ENCODE measurements at regions not wholly inside any gene's neighbourhood (a gene's known extent, or its start where the extent isn't known, plus 50 kb on each side); places are given as distances from the start of the nearest gene placed in this dataset.

GRCh38 chr11:104830508-104830907, 67.8 kb downstream of the CASP12 start:
- intact Hi-C loops (cut with DNase I), result no loop called here
- DNase-seq, result no peak

GRCh38 chr11:104830080-104830479, 68.2 kb downstream of the CASP12 start:
- DNase-seq, result no peak
- intact Hi-C loops (cut with DNase I), result no loop called here

- DNase-seq, result no peak
Observed at GRCh38 chr11:104826772-104827171, 71.5 kb downstream of the CASP12 start.

DNA sequence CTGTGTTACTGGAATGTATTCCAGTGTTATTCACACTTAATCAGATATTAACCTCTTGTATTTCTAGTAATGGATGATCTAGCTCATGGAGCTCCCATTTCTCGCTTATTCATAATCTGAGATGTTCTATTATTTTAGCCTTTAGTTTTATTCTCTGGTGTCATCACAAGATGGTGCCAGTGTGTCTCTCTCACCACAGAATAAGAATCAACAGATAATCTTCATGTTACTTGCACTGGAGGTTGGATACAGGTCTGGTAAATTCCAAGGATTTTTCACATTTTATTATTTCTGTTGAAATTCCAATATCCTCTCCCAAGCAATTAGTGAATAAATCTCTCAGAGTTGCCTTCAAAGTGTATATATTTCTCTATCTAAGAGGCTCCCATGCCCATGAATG, 74.6 kb downstream of the CASP12 start:
- peak in 1 of 42 donors; percentile 18 for DNase-seq
- intact Hi-C loops (cut with DNase I), result no loop called here

More at GRCh38 chr11:104826772-104827171, 71.5 kb downstream of the CASP12 start:
- intact Hi-C loops (cut with DNase I), result no loop called here

DNA sequence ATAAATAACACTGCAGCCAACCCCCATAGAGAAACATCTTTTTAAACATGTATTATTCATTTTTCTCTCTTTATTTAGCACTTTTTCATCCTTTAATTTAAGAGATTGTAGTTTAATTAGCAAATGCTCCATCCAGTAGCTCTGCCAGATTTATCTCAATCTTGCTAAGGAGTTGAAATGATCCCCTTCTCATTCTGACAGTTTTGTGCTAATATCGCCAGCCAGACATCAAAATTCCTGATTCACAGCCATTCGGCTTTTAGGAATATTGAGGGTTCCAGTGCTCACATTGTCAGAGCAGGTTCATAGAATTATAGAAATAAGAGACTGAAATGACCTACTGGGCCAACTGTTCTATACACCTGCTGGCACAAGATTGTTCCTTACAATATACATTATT, 77.8 kb downstream of the CASP12 start:
- intact Hi-C loops (cut with DNase I), result no loop called here
- no peak for DNase-seq

GRCh38 chr11:104819603-104820002, 78.7 kb downstream of the CASP12 start:
- no peak for DNase-seq
- intact Hi-C loops (cut with DNase I), result no loop called here

DNA sequence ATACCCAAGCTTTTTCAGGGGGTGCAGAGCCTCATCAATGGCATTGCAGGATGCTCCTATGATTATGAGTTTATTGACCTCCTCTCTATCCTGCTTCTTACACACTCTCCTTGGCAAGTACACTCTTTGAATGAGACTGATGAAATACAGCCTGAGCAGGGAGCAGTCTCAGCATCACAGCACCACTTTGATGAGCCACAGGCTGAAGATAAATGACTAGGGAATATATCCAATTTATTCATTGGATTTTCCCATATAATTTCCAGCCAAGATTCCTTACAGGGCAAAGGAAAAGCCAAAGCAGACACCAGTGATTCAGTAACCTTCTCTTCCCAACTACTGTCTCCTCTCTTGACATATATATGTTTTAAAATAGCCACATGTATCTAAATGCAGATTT, 79.2 kb downstream of the CASP12 start:
- DNase-seq, result no peak
- intact Hi-C loops (cut with DNase I), result no loop called here

- DNase-seq, result no peak
Observed at GRCh38 chr11:104817973-104818372, 80.3 kb downstream of the CASP12 start.

GRCh38 chr11:104813532-104813931, 84.7 kb downstream of the CASP12 start:
- no peak for DNase-seq
- intact Hi-C loops (cut with DNase I), result no loop called here

More at GRCh38 chr11:104817973-104818372, 80.3 kb downstream of the CASP12 start:
- intact Hi-C loops (cut with DNase I), result no loop called here

DNA sequence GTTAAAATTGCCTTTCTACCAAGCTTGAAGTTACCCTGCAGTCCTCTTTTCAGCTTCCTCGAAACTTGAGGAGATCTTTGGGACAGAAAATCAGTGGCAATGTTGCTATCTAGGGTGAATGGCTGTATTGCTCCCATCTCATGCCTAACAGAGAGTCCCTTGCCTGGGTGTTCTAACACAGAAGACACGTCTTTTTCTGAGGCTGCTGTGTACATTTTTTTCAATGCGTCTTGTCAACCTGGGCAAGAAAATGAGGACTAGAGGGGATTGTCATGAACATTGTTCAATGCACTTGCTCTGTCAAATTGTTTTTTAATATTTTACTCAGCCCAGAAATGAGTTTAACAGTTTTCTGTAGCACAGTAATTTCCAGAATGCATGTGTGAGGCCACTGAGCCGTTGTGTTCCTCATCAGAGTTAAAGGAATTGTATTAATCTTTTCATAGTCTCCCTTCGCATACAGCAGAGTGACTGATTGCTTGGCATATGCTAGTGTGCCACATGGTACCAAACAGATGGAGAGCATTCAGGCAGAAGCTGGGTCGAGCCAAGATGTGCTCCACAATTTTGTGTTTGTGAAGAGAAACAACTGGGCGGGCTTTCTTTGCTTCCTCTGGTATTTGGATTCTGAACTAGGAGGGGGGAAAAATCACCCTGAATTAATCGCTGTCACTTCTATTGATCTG, 86.0 kb downstream of the CASP12 start:
- peak in 9 of 42 donors; percentile 8 to 44 (median 20) for DNase-seq
- intact Hi-C loops (cut with DNase I), result no loop called here

DNA sequence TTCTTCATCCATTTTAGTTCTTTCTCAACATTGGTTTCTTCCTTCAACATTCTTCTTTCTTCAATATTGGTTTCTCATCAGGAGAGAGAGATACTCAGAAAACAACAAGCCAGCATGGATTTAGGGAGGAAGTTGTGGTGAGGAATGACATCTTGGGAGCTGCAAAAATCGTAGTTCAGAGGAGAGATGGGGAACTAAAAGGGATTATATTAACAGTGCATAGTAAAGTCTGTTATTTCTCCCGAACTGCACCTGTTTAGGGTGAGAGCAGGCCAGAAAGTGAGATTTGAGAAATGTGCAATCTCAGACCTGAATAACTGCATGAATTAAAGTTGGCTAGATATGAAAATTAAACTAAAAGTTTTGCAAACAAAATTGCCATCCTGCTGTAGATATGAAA, 94.5 kb downstream of the CASP12 start:
- DNase-seq, result no peak
- intact Hi-C loops (cut with DNase I), result no loop called here

DNA sequence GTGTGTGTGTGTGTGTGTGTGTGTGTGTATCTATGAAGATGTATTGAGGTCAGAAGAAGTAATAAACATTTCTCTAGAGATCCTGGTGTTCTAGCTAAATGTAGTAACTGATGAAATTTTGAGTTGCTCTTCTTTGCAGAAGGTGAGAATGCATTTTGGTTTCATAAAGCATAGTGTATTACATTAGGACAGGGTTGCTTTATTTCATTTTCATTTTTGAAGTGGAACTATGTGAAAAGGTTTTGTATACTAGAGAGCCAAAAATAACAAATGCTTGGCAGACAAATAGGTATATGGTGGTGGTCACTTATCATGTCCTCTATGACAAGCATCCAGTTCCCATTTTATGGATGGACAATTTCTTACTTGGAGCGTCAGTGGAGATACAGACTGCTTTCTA, 99.0 kb downstream of the CASP12 start:
- DNase-seq, result no peak
- intact Hi-C loops (cut with DNase I), result no loop called here

DNA sequence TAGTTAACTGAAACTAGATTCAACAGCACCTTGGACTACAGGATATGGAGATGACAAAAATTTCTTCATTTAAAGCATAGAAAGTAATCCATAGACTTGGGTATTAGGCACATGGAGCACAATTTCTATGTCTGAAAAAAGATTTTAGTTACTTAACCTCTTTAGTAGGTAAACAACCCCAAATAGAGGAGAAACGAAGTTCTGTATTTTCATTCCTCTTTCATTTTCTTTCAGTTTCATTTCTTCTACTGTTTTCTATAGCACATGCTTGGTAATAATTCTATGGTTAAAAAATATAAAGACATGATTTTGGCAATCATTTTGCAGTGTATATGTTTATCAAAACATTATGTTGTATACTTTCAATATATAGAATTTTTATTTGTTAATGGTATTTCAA, 99.5 kb downstream of the CASP12 start:
- intact Hi-C loops (cut with DNase I), result no loop called here
- DNase-seq, result no peak

- intact Hi-C loops (cut with DNase I), result no loop called here
- DNase-seq, result no peak
Observed at GRCh38 chr11:104796301-104796700, 102.0 kb downstream of the CASP12 start.

GRCh38 chr11:104795501-104796213, 102.6 kb downstream of the CASP12 start:
- DNase-seq, result no peak
- intact Hi-C loops (cut with DNase I), result no loop called here

DNA sequence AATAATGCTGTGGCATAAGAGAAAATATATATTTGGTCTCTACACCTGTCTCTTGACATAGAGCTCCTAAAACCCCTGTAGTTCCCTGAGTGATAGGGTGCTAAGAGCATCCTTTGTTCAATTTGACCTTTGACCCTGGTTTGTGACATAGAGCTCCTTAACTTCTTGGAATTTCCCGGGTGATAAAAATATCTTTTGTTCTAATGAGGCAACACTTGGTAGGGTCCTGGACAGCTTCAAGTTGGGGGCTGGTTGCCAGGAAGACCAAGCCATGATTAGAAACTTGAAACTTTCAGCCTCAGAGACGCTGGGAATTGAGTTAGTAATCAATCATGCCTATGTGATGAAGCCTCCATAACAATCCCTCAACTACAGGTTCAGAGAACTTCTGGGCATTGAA, 105.4 kb downstream of the CASP12 start:
- intact Hi-C loops (cut with DNase I), result no loop called here
- no peak for DNase-seq

DNA sequence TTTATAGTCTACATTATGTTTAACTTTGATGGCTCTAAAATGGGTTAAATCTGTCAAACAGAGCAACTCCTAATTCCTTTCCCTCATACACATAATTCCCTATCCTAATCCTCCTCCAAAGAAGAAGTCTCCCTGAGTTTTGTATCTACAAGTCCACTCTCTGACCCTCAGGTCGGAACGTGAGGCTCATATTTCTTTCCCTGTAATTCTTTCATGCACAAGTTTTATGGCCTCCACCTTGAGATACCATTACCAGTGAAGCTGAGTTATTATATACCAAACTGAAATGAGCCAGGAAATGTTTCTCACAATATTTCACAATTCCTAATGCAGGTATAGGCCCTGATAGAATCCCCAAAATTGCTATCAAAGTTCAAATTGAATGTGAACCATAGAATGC, 106.4 kb downstream of the CASP12 start:
- intact Hi-C loops (cut with DNase I), result no loop called here
- no peak for DNase-seq

- no peak for DNase-seq
- intact Hi-C loops (cut with DNase I), result no loop called here
Observed at GRCh38 chr11:104784684-104785460, 113.4 kb downstream of the CASP12 start.

GRCh38 chr11:104783241-104783640, 115.0 kb downstream of the CASP12 start:
- intact Hi-C loops (cut with DNase I), result no loop called here
- DNase-seq, result no peak

DNA sequence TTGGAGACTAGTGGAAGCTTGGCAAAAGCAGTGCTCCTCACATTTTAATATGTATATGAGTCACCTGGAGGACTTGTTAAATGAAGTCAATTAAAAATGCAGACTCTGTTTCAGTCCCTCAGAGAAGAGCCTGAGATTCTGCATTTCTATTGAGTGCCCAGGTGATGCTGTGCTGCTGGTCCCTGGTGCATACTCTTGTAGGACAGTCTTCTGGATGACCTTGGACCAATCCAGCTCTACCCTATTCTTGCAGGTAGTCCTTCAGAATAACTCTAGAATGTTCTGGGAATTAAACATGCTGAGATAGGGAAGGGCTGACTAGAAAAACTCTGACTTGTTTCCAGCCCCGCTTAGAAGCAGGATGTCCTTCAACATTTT, 115.9 kb downstream of the CASP12 start:
- intact Hi-C loops (cut with DNase I), result no loop called here
- DNase-seq, result no peak
